Bronchial epithelial cell (primary cell): ENCODE measurements at regions not wholly inside any gene's neighbourhood (a gene's known extent, or its start where the extent isn't known, plus 50 kb on each side); places are given as distances from the start of the nearest gene placed in this dataset.

Experiments
- DNase-seq: peaks from one replicate; pipeline ENCODE4 v3.0.0-alpha.2; 2010; ENCODE audit warnings: low read depth
- FAIRE-seq: peaks from 2 replicates; lab custom pipeline; 2011; peaks lifted over from hg19 to GRCh38; lab: Jason Lieb, UNC
- H3K27me3 ChIP-seq: 2 replicates; pipeline ENCODE4 v1.5.1; 2011; ENCODE audit warnings: low read length; ENCODE audit not compliant: control insufficient read depth, insufficient read depth
- H3K36me3 ChIP-seq: 2 replicates; pipeline ENCODE4 v1.5.1; 2011; ENCODE audit warnings: low read length; ENCODE audit not compliant: control insufficient read depth, insufficient read depth
- H3K4me3 ChIP-seq: 2 replicates; pipeline ENCODE4 v1.5.1; 2011; ENCODE audit warnings: mild to moderate bottlenecking, low read depth, low read length, control low read depth
- TF ChIP-seq, protein P1 (sequence below): IDR thresholded peaks from 2 replicates; pipeline ENCODE4 v1.5.1; 2011; ENCODE audit warnings: mild to moderate bottlenecking, moderate library complexity, low read length, control low read depth, inconsistent platforms; ENCODE audit not compliant: insufficient read depth, severe bottlenecking

DNA sequence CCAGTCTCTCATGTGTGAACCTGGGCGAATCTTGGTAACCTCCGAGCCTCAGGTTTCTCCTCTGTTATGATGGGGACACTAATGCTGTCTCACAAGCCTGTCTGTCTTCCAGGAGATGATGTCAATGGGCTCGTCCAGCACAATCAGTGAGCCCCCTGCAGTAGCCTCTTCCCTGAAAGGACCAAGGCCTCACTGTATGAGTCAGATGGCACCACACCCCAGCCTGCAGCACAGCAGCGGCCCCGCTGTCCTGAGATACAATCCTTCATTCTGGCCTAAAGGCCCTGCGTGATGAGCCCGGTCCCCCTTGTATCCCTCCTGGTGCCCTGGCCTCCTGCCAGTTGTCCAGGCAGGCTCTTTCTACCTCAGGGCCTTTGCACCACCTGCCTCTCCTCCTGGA, 234.4 kb downstream of the IRF8 start:
- no peaks in the 10 kb centered on the region for H3K36me3 ChIP-seq
- no peaks in the 10 kb centered on the region for H3K27me3 ChIP-seq
- no peak overlapping the region for H3K4me3 ChIP-seq
- FAIRE-seq = no peak
- DNase-seq = no peak
- TF ChIP-seq, protein P1, sequence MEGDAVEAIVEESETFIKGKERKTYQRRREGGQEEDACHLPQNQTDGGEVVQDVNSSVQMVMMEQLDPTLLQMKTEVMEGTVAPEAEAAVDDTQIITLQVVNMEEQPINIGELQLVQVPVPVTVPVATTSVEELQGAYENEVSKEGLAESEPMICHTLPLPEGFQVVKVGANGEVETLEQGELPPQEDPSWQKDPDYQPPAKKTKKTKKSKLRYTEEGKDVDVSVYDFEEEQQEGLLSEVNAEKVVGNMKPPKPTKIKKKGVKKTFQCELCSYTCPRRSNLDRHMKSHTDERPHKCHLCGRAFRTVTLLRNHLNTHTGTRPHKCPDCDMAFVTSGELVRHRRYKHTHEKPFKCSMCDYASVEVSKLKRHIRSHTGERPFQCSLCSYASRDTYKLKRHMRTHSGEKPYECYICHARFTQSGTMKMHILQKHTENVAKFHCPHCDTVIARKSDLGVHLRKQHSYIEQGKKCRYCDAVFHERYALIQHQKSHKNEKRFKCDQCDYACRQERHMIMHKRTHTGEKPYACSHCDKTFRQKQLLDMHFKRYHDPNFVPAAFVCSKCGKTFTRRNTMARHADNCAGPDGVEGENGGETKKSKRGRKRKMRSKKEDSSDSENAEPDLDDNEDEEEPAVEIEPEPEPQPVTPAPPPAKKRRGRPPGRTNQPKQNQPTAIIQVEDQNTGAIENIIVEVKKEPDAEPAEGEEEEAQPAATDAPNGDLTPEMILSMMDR = no peak

- no peak overlapping the region for H3K4me3 ChIP-seq
- no peaks in the 10 kb centered on the region for H3K36me3 ChIP-seq
- no peak for DNase-seq
- no peaks in the 10 kb centered on the region for H3K27me3 ChIP-seq
- TF ChIP-seq, protein P1 = no peak
- FAIRE-seq = peak; percentile 84
These were observed 234.9 kb downstream of the IRF8 start for GRCh38 chr16:86133847-86134375.

DNA sequence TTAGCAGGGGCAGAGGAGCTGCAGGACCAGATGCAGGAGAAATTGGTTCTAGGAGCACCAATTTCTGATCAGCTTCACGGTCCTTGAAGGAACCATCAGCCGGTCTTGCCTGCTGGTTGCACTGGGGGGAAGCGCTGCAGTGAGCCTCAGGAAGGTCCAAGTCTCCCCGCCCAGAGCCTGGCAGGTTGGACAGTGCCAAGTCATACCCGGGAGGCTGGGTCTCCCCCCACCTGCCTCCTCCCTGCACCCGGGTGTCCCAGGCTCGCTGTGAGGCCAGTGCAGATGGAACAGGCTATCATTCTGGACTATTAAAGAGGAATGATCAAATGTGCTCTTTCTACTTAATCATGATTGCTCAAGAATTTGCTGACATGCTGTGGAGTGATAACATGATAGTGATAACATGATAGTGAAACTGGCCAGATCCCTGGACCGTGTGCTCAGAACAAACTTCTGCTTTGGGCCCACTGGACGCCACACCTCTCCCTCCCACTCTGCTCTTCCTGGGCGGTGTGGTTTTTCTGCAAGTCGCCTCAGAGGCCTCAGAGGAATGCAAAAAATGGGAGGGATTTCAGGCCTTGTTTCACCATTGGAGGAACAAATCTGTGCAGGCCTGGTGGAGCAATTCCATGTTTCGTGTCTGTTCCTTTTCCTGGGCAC, 236.0 kb downstream of the IRF8 start:
- DNase-seq = no peak
- TF ChIP-seq, protein P1 = no peak
- FAIRE-seq = no peak
- H3K27me3 ChIP-seq = no peaks in the 10 kb centered on the region
- H3K4me3 ChIP-seq = no peak overlapping the region
- no peaks in the 10 kb centered on the region for H3K36me3 ChIP-seq

GRCh38 chr16:86137359-86137758, 238.4 kb downstream of the IRF8 start:
- H3K4me3 ChIP-seq = no peak overlapping the region
- H3K36me3 ChIP-seq = no peaks in the 10 kb centered on the region
- FAIRE-seq (no peak), DNase-seq (no peak)
- no peaks in the 10 kb centered on the region for H3K27me3 ChIP-seq
- TF ChIP-seq, protein P1 = no peak

DNA sequence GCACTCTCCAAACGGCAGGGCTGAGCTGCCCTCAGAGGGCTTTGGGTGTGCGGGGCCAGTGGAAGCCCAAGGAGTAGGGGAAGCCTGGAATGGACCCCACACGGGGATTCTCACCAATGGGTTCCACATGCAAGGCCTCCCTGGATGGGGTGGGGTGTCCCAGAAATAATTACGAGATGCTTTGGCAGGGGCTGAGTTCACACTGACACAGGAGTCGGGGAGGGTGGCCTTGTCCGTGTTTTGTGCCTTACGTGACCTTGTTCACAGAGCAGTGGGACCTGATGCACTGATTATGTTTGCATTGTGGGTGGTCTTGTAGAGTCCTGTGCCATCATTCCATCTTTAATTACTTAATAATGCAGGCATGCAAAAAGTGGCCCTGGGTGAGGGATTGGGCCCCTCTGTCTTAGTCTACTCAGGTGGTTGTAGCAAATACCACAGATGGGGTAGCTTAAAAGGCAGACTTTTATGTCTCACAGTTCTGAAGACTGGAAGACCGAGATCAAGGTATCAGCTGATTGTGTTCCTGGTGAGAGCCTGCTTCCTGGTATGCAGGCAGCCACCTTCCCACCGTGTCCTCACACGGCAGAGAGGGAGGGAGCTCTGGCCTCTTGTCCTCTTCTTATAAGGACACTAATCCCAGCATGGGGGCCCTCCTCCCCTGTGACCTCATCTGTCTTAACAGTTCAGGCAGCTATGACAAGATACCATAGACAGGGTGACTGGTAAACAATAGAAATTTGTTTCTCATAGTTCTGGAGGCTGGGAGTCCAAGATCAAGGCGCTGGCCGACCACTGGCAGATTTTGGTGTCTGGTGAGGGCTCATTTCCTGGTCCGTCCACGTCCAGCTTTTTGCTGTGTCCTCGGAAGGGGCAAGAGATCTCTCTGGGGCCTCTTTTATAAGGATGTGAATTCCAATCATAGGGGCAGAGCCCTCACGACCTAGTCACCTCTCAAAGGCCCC, 239.4 kb downstream of the IRF8 start:
- FAIRE-seq (no peak), DNase-seq (no peak)
- Histone ChIP-seq H3K27me3 (no peaks in the 10 kb centered on the region), H3K36me3 (no peaks in the 10 kb centered on the region), H3K4me3 (no peak overlapping the region)
- TF ChIP-seq, protein P1 = no peak
